ENCODE measurements at regions not wholly inside any gene's neighbourhood (a gene's known extent, or its start where the extent isn't known, plus 50 kb on each side); places are given as distances from the start of the nearest gene placed in this dataset.

DNA sequence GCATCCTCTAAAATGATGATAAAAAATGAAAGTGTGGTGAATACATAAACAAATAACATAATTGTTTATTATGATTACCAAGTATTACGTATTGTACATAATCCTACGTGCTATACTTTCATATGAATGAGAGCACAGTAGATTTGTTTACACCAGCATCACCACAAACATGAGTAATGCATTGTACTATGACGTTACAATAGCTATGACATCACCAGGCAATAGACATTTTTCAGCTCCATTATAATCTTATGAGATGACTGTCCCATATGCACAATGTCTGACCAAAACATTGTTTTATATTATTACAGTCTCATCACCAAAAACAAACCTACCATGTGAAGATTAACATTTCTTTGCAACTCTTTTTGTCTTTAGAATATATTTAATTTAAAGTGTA is 225.7 kb upstream of the TENT5A start:
- TF ChIP-seq EZH2 (IDR thresholded peaks at IDR 0.05; ENCODE audit: borderline replicate concordance, low read depth, low read length, severe bottlenecking), result no peak
- TF ChIP-seq, protein P1, sequence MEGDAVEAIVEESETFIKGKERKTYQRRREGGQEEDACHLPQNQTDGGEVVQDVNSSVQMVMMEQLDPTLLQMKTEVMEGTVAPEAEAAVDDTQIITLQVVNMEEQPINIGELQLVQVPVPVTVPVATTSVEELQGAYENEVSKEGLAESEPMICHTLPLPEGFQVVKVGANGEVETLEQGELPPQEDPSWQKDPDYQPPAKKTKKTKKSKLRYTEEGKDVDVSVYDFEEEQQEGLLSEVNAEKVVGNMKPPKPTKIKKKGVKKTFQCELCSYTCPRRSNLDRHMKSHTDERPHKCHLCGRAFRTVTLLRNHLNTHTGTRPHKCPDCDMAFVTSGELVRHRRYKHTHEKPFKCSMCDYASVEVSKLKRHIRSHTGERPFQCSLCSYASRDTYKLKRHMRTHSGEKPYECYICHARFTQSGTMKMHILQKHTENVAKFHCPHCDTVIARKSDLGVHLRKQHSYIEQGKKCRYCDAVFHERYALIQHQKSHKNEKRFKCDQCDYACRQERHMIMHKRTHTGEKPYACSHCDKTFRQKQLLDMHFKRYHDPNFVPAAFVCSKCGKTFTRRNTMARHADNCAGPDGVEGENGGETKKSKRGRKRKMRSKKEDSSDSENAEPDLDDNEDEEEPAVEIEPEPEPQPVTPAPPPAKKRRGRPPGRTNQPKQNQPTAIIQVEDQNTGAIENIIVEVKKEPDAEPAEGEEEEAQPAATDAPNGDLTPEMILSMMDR (IDR thresholded peaks at IDR 0.05; ENCODE audit: borderline replicate concordance, extremely low read depth, low read length, poor library complexity, severe bottlenecking), result no peak

Measured in DND-41 (cell line).